ENCODE measurements at regions not wholly inside any gene's neighbourhood (a gene's known extent, or its start where the extent isn't known, plus 50 kb on each side); places are given as distances from the start of the nearest gene placed in this dataset.
"Not testable (repeated sequence)": the region's sequence is repeated elsewhere in the genome, so short reads cannot be mapped to it uniquely, and the experiment has no call there.

DNA sequence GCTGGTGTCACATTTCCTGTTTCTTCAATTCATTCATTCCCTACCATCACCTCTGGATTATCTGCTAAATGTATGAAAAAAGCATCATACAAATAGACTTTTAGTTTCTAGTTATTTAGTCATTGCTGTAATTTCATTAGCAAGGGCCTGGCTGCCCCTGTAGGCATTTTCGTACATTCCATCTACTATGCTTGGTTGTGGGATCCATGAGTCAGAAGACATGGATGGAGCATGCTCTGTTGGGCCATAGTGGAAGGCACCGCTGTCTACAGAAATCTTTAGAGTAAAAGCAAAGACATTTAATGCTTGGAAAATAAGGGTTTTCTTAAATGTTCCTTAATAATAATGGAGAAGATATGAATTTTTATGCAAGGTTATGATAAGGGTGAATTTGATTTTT is 324.8 kb upstream of the MEIS1 start:
- no peak for DNase-seq (ENCODE audit: low read depth)
- no peak overlapping the region for H3K4me3 ChIP-seq (ENCODE audit: control insufficient read depth, low read depth, low read length)
- TF ChIP-seq, protein P1, sequence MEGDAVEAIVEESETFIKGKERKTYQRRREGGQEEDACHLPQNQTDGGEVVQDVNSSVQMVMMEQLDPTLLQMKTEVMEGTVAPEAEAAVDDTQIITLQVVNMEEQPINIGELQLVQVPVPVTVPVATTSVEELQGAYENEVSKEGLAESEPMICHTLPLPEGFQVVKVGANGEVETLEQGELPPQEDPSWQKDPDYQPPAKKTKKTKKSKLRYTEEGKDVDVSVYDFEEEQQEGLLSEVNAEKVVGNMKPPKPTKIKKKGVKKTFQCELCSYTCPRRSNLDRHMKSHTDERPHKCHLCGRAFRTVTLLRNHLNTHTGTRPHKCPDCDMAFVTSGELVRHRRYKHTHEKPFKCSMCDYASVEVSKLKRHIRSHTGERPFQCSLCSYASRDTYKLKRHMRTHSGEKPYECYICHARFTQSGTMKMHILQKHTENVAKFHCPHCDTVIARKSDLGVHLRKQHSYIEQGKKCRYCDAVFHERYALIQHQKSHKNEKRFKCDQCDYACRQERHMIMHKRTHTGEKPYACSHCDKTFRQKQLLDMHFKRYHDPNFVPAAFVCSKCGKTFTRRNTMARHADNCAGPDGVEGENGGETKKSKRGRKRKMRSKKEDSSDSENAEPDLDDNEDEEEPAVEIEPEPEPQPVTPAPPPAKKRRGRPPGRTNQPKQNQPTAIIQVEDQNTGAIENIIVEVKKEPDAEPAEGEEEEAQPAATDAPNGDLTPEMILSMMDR (IDR thresholded peaks at IDR 0.05; ENCODE audit: control insufficient read depth, insufficient read depth, low read depth, low read length, missing control alignments), result no peak

DNA sequence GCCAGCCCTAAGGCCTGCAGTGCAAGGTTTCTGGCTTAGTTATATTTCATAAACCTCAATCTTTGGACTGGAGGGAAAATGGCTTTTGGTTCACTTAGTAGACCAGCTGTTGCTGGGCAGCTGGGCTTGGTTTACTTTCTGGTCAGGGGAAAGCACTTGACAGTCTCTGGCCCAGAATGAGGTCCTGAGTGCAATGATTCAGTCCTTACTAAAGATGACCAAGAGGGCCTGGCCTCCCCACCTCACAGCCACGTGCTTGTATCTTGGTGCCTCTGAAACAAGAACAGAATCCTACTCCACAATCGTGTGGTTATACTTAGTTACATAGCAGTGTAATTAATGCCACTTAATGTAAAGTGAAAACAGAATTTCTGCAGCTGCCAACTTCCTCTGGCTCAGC is 325.5 kb upstream of the MEIS1 start:
- H3K4me3 ChIP-seq (ENCODE audit: control insufficient read depth, low read depth, low read length), result no peak overlapping the region
- TF ChIP-seq, protein P1 (IDR thresholded peaks at IDR 0.05; ENCODE audit: control insufficient read depth, insufficient read depth, low read depth, low read length, missing control alignments), result no peak
- DNase-seq (ENCODE audit: low read depth), result no peak

DNA sequence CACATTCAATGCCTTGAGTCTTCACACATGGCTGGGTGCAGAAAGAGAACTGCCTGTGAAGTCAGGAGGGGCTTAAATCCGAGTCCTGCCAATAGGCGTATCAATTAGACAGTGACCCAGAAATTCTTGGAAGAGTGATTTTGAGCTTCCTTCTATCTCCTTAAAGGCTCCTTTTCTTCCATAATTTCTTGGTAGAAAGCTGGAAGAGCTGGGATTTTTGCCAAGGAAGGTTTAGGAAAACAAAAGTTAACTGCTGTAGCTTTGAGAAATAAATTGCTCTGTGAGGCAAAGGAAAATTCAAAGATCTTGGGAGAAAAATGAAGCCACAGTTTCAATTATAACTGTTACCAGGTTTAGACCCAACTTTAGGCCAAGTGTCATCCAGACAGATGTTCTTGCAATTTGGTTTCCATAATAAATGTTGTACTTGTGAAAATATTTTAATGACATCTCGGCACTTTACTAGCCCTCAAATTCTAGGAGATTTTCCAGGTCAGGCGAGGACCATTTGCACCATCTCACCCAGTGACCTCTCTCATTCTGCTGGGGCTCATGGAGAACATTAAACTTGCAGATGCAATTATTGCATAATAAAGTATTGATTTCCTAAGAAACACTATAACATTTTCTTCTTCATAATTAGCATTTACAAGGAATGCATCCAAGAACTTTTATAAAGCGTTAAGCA is 329.7 kb upstream of the MEIS1 start:
- no peak overlapping the region for H3K4me3 ChIP-seq (ENCODE audit: control insufficient read depth, low read depth, low read length)
- TF ChIP-seq, protein P1 (IDR thresholded peaks at IDR 0.05; ENCODE audit: control insufficient read depth, insufficient read depth, low read depth, low read length, missing control alignments), result no peak
- DNase-seq (ENCODE audit: low read depth), result no peak

DNA sequence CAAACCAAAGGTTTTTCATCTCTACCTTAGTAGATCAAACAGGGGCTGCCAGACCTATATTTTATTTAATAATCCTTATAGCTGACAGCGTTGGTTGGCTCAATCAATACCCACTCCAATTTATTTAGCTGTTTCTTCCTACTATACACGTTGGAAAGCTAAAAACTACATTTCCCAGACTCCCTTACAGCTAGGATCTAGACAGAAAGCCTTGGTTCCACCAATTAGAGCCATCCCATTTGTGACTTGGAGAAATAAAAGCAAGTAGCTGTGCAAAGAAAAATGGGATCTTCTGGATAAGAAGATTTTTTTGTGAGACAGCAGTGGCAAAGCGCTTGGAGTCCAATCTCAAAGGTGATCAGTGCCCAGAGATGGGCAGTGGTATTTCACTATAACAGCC is 331.3 kb upstream of the MEIS1 start:
- TF ChIP-seq, protein P1 (IDR thresholded peaks at IDR 0.05; ENCODE audit: control insufficient read depth, insufficient read depth, low read depth, low read length, missing control alignments), result no peak
- no peak overlapping the region for H3K4me3 ChIP-seq (ENCODE audit: control insufficient read depth, low read depth, low read length)
- no peak for DNase-seq (ENCODE audit: low read depth)

DNA sequence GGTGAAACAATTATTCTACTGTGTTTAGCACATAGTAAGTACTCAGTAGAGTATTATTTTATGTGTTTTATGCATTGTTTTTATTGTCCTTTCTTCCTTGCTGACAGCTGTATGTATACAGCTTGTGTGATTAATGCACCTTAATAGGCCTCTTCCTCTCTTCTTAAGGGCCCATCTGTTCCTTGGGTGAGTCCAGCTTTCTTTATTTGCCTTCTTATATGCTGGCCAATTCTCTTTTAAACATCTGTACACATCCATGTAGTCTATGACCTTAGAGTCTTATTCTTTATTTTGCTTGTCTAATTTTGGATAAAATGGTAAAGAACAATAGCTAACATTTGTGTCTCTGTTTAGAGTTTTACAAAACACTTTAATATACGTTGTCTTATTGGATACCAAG is 333.7 kb upstream of the MEIS1 start:
- no peak for DNase-seq (ENCODE audit: low read depth)
- H3K4me3 ChIP-seq (ENCODE audit: control insufficient read depth, low read depth, low read length), result no peak overlapping the region
- TF ChIP-seq, protein P1 (IDR thresholded peaks at IDR 0.05; ENCODE audit: control insufficient read depth, insufficient read depth, low read depth, low read length, missing control alignments), result no peak

DNA sequence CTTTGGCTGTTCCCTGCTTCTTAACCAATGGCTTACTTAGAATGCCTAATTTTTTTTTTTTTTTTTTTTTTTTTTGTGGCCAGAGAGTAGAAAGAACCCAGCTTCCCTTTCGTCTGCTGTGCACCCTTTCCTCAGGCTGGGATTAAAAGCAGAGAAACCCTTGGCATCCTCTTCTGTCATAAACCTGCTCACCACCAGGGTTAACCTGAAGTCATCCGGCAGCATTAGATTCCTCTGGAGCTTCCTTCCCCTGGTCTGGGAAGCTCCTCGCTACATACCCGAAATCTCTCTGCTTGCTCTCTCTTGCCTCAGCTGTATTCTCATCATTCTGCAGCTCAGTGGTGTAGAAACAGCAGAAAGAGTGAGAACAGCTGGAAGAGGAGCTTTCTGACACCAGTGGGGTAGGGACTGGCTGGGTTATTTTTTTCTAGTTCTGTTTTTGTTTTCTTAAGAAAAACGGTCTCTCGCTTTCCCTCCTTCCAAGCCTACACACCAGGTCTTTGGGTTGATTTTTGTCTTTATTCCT is 339.0 kb upstream of the MEIS1 start:
- DNase-seq (ENCODE audit: low read depth), result no peak
- no peak overlapping the region for H3K4me3 ChIP-seq (ENCODE audit: control insufficient read depth, low read depth, low read length)
- TF ChIP-seq, protein P1 (IDR thresholded peaks at IDR 0.05; ENCODE audit: control insufficient read depth, insufficient read depth, low read depth, low read length, missing control alignments), result no peak

DNA sequence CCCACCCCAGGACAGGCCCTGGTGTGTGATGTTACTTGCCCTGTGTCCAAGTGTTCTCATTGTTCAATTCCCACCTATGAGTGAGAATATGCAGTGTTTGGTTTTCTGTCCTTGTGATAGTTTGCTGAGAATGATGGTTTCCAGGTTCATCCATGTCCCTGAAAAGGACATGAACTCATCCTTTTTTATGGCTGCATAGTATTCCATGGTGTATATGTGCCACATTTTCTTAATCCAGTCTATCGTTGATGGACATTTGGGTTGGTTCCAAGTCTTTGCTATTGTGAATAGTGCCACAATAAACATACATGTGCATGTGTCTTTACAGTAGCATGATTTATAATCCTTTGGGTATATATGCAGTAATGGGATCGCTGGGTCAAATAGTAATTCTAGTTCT is 340.2 kb upstream of the MEIS1 start:
- not testable (repeated sequence) for H3K4me3 ChIP-seq (ENCODE audit: control insufficient read depth, low read depth, low read length); DNase-seq (ENCODE audit: low read depth)
